GM21360 (cell line): ENCODE measurements at regions not wholly inside any gene's neighbourhood (a gene's known extent, or its start where the extent isn't known, plus 50 kb on each side); places are given as distances from the start of the nearest gene placed in this dataset.
"Not testable (repeated sequence)": the region's sequence is repeated elsewhere in the genome, so short reads cannot be mapped to it uniquely, and the experiment has no call there.

Source experiments
- ATAC-seq: cut with Tn5 transposase; IDR thresholded peaks from one replicate; pipeline ENCODE4 v1.9.1; 2021; ENCODE audit warnings: mild to moderate bottlenecking, moderate library complexity; ENCODE audit not compliant: unreplicated experiment

- ATAC-seq, result no peak
Observed at GRCh38 chr2:67079729-67080128, 317.4 kb upstream of the ETAA1 start.

- no peak for ATAC-seq
Observed at GRCh38 chr2:67082813-67083212, 314.3 kb upstream of the ETAA1 start.

DNA sequence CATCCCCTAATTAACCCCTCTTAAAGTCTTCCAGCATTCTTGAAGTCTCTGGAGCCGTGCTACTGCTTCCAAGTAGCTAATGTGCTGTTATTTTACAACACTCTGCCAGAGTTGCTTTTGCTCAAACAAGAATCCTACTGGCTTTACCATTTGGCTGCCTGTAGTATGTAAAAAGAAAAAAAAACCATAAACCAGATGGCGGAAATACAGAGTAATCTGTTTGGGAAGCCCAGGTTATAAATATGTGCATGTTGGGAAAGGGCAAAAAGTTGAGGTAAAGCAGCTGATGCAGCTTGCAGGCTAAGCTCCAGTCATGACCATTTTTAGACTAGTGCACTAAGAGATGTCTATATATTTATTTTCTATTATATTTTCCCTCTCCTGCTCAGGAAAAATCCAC is 313.2 kb upstream of the ETAA1 start:
- no peak for ATAC-seq

DNA sequence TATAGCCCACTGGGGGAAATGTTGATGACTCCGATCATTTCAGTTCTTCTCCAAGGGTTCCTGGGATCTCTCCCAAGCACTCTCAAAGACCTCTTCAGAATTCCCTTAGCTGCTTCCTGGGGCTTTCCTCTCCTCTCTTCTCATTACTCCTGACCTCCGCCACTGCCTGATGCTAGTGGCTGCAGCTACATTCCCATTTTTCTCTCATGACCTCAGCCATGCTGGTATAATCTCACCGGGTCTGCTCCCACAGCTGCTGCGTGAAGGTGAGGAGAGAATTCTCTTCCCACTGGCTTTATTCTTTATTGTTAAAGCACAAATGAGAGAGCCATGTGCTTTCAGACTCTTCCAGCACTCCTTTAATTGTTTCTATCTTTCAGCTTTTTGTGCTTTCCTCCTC is 312.0 kb upstream of the ETAA1 start:
- no peak for ATAC-seq

- no peak for ATAC-seq
Observed at GRCh38 chr2:67091681-67092080, 305.5 kb upstream of the ETAA1 start.

DNA sequence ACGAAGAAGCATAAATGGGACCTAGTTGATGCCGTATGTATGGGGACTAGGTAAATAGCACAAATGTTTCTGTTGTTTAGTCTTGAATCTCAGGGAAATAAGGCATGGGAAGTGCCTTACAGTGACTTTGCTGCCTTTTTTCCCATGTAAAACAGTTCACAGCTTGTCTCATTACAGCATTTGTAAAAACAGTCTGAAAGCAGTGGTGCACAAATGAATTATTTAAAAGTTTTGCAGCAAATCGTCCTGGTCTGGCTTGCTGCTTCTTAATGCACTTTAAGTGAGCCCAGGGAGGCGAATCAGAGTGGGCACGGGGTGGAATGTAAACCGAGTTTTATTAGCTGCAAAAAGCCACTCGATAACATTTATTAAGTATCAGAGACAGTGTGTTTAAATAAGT is 302.0 kb upstream of the ETAA1 start:
- no peak for ATAC-seq

DNA sequence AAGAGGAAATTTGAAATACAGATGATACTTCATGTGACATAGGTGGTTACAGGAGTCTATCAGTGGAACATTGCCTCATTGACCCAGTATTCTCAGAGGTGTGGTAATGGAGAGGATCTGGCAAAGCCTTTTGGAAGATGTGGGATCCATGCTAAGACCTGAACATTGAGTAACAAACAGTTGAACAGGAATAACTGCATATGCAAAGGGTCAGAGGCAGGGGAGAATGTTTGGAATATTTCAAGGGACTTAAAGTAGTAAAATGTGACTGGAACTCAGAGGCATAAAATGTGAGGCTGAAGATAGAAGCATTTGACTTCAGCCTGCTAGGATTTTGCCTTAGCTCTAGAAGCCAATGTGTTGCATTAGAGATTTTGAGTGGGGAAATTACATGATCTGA is 300.2 kb upstream of the ETAA1 start:
- ATAC-seq, result no peak

GRCh38 chr2:67103157-67103556 is 294.0 kb upstream of the ETAA1 start:
- ATAC-seq, result no peak

GRCh38 chr2:67108231-67108630 is 288.9 kb upstream of the ETAA1 start:
- no peak for ATAC-seq

DNA sequence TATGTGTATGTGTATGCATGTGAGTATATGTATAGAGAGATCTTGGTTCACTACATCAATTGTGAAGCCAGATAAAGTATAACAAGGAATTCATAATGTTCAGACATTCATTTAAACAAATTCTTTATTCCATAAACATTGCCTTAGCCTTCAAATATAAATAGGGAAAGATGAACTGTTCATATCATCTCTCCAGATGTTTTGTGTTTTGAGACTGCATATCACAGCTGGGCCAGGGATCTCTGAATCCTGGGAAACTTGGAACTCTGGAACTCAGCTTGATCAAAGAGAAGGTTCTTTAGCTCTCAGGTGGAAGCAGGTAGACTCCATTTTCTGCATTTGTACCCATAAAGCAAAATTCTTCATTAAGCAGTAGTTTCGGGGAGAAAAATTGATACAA is 272.6 kb upstream of the ETAA1 start:
- ATAC-seq, result no peak

- no peak for ATAC-seq
Observed at GRCh38 chr2:67130531-67131256, 266.4 kb upstream of the ETAA1 start.

GRCh38 chr2:67131257-67131609 is 265.9 kb upstream of the ETAA1 start:
- no peak for ATAC-seq

DNA sequence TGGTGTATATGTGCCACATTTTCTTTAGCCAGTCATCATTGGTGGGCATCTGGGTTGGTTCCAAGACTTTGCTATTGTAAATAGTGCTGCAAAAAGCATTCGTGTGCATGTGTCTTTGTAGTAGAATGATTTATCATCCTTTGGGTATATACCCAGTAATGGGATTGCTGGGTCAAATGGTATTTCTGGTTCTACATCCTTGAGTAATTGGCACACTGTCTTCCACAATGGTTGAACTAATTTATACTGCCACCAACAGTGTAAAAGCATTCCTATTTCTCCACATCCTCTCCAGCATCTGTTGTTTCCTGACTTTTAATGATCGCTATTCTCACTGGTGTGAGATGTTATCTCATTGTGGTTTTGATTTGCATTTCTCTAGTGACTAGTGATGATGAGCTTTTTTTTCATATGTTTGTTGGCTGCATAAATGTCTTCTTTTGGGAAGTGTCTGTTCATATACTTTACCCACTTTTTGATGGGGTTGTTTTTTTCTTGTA is 264.6 kb upstream of the ETAA1 start:
- ATAC-seq, result not testable (repeated sequence)

DNA sequence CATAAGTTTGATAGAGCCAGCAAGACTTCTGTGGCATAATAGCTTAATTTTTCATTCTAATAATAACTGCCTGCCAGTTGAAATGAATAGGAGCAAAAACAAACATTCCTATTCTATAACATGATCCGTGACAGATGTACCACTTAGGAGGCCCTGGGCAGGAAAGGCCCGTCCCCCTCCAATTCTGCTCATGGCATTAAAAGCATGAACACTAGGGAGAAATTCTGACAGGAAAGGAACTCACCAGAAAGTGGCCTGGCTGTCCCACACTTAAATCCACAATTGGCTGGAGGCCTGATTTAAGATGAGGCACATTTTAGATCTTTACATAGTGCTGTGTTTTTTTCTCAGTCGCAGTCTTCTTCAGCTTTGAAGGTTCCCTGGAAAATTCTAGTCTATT is 261.9 kb upstream of the ETAA1 start:
- ATAC-seq, result no peak

DNA sequence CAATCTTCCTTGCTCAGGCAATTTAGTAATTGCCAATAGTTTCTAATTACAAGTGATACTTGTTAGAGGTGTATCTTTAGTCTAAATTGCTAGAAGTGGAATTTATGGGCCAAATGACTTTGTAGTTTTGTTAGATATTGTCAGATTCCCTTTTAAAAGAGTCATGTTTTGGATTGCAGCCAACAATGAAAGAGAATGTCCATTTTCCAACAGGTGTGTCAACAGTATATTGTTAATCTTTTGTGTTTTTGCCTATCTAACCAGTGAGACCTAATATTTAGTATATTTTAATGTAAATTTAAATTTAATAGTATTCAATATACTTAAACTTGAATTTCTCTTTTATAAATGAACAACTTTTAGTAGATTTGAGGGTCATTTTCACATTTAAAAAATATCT is 259.4 kb upstream of the ETAA1 start:
- ATAC-seq, result no peak

DNA sequence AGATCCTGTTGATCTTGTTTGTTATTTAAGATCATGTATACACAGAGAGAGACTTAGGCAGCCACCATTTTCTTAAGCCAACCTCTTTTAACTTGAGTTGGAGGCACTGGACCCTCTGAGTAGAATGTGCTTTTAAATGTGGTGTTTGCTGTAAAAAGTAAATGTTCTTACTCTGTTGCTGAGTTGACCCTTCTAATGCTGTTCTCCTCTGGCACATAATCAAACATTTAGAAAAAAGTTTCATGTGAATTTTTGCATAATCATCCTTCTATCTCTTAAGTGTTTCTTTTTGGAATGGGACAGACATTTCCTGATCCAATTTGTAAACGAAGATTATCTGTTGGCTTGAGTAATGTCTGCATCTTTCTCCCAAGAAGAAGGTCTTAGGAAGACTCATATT is 255.1 kb upstream of the ETAA1 start:
- no peak for ATAC-seq

DNA sequence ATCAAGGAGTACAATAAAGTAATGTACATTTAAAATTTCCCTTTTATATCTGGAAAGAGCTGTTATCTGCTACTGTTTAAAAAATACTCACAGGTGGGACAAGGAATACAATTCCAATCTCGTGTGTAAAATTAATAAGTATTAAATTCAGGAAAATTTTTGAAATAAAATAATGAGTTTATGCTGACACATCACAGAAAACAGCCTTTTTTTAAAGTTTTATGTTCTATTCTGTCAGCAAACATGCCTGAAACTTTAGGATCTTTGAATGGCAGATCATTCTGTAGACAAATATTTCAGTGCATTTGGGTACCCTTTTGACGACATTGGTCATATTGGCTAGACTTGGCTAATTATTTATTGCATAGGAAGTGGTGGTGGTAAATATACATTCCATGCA is 254.4 kb upstream of the ETAA1 start:
- ATAC-seq, result no peak

GRCh38 chr2:67145851-67146250 is 251.3 kb upstream of the ETAA1 start:
- ATAC-seq, result no peak

DNA sequence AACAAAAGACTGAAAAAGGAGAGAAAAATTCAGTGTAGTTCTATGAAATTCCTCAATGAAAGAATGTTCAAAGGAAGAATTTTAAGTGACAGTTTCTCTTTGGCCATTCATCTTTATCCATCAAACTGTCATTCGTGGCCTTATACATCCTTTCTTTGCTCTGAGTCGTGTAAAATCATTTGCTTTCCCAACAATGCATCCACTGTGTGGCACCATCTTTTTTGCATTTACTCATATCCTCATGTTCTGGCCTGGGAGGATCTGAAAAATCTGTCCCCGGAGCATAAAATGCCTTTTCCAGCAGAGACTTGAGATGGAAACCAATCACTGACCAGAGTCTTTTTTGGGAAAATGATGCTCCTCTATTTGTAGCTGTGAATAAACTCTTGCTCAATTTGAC is 240.3 kb upstream of the ETAA1 start:
- no peak for ATAC-seq

DNA sequence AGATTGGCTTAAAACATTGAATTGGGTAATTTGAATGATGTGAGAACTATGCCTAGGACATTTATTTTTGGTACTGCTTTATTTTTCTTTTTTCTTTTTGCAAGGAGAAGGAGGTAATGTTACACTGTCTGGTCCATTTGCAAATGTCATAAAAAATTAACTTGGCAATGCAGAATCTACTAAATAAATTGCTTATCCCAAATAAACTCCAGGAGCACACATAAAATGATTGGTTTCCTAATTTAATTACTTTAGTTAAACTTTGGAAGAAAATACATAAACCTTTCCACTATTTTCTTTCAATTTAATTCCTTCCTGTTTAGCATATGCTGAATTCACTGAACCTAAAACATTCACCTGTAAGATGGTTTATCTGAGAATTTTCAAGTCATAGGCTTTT is 238.4 kb upstream of the ETAA1 start:
- no peak for ATAC-seq

DNA sequence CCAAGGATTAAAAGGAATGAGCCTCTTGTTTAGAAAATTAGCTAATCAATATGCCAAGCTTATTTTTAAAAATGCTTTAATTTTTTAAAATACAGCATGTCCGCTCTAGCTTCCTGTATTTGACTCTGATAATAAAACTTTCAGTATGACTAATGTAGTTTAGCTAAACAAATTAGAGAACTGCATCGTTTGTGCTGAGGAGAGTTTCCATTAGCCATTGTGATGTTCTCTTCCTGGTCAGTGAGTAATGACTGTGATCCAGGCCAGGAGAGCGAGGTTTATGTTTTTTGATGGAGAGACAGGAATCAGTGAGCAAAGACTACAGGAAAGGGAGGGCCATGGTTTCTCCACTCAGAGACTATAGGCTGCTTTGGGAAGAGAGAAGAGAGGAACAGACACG is 237.2 kb upstream of the ETAA1 start:
- peak; percentile 51 for ATAC-seq

GRCh38 chr2:67164771-67165522 is 232.2 kb upstream of the ETAA1 start:
- ATAC-seq, result no peak
